GM23338 (cell line): ENCODE measurements at regions not wholly inside any gene's neighbourhood (a gene's known extent, or its start where the extent isn't known, plus 50 kb on each side); places are given as distances from the start of the nearest gene placed in this dataset.

Experiments
- ATAC-seq: fragments of 200-7000 bp; cut with Tn5 transposase; 3 replicates; pipeline ENCODE4 v1.9.1; 2020
- DNase-seq: peaks from one replicate; pipeline ENCODE4 v3.0.0-alpha.2; 2015; ENCODE audit warnings: low spot score
- H2AFZ ChIP-seq: fragments of 200-600 bp; sonication (generic); 2 replicates; pipeline ENCODE4 v1.8.0; 2016; ENCODE audit warnings: antibody characterized with exemption, mild to moderate bottlenecking, moderate library complexity
- H3F3A ChIP-seq: fragments of 200-600 bp; sonication (generic); replicated peaks from 2 replicates; pipeline ENCODE4 v1.8.0; 2017; ENCODE audit warnings: antibody characterized with exemption, mixed run types, low read depth
- H3K27ac ChIP-seq: fragments of 200-600 bp; sonication (generic); 2 replicates; pipeline ENCODE4 v1.6.1; 2016; ENCODE audit warnings: low read depth
- H3K27me3 ChIP-seq: fragments of 200-600 bp; sonication (generic); 2 replicates; pipeline ENCODE4 v1.8.0; 2016; ENCODE audit warnings: mild to moderate bottlenecking, mixed run types, moderate library complexity; ENCODE audit not compliant: insufficient read depth
- H3K36me3 ChIP-seq: fragments of 200-600 bp; sonication (generic); 2 replicates; pipeline ENCODE4 v1.8.0; 2016; ENCODE audit warnings: mild to moderate bottlenecking; ENCODE audit not compliant: insufficient read depth
- H3K4me1 ChIP-seq: fragments of 200-600 bp; sonication (generic); 2 replicates; pipeline ENCODE4 v1.8.0; 2016; ENCODE audit warnings: mild to moderate bottlenecking, moderate library complexity; ENCODE audit not compliant: insufficient read depth
- H3K4me2 ChIP-seq: fragments of 200-600 bp; sonication (generic); 2 replicates; pipeline ENCODE4 v1.7.1; 2017; ENCODE audit warnings: mixed run types
- H3K4me3 ChIP-seq: fragments of 200-600 bp; sonication (generic); 2 replicates; pipeline ENCODE4 v1.6.1; 2016; ENCODE audit warnings: mixed run types
- H3K79me2 ChIP-seq: fragments of 200-600 bp; sonication (generic); replicated peaks from 2 replicates; pipeline ENCODE4 v1.8.0; 2017; ENCODE audit warnings: mild to moderate bottlenecking; ENCODE audit not compliant: insufficient read depth
- H3K9me2 ChIP-seq: fragments of 200-600 bp; sonication (generic); 2 replicates; pipeline ENCODE4 v1.8.0; 2017; ENCODE audit not compliant: insufficient read depth
- H4K20me1 ChIP-seq: fragments of 200-600 bp; sonication (generic); replicated peaks from 2 replicates; pipeline ENCODE4 v1.8.0; 2017; ENCODE audit warnings: mild to moderate bottlenecking; ENCODE audit not compliant: insufficient read depth
- H3K27ac Mint-ChIP-seq: 2 replicates; pipeline ENCODE4 v1.8.0; 2020; ENCODE audit warnings: inconsistent platforms, mild to moderate bottlenecking, moderate library complexity, mixed read lengths
- H3K27me3 Mint-ChIP-seq: 3 replicates; pipeline ENCODE4 v1.8.0; 2022; ENCODE audit warnings: low read depth, mild to moderate bottlenecking, moderate library complexity, mixed read lengths, inconsistent platforms; ENCODE audit not compliant: insufficient read depth, poor library complexity
- H3K36me3 Mint-ChIP-seq: 3 replicates; pipeline ENCODE4 v1.8.0; 2021; ENCODE audit warnings: low read depth, mild to moderate bottlenecking, inconsistent platforms, moderate library complexity, mixed read lengths
- H3K4me1 Mint-ChIP-seq: 3 replicates; pipeline ENCODE4 v1.8.0; 2020; ENCODE audit warnings: mild to moderate bottlenecking, inconsistent platforms, mixed read lengths
- H3K4me3 Mint-ChIP-seq: 3 replicates; pipeline ENCODE4 v1.8.0; 2021; ENCODE audit warnings: moderate library complexity, mild to moderate bottlenecking, inconsistent platforms, mixed read lengths
- H3K9me3 Mint-ChIP-seq: 3 replicates; pipeline ENCODE4 v1.8.0; 2020; ENCODE audit warnings: moderate library complexity, mild to moderate bottlenecking, inconsistent platforms, mixed read lengths
- CREB1 ChIP-seq: fragments of 250-450 bp; sonication (Bioruptor Pico); IDR thresholded peaks from 2 replicates; pipeline ENCODE4 v1.5.0; 2020; ENCODE audit warnings: low read depth, mild to moderate bottlenecking, moderate library complexity
- EZH2 ChIP-seq: fragments of 200-600 bp; sonication (generic); IDR thresholded peaks from one replicate; pipeline ENCODE4 v1.8.0; 2017; ENCODE audit warnings: antibody characterized with exemption, mild to moderate bottlenecking, low read depth; ENCODE audit not compliant: unreplicated experiment
- EZH2phosphoT487 ChIP-seq: fragments of 200-600 bp; sonication (generic); IDR thresholded peaks from one replicate; pipeline ENCODE4 v1.8.1; 2018; ENCODE audit warnings: antibody characterized with exemption; ENCODE audit not compliant: unreplicated experiment
- JUNB ChIP-seq: IDR thresholded peaks from one replicate; pipeline ENCODE4 v1.6.1; 2016; ENCODE audit warnings: antibody characterized with exemption; ENCODE audit not compliant: unreplicated experiment
- NANOG ChIP-seq: IDR thresholded peaks from 2 replicates; pipeline ENCODE4 v1.6.1; 2016; ENCODE audit warnings: antibody characterized with exemption, borderline replicate concordance
- POLR2AphosphoS5 ChIP-seq: IDR thresholded peaks from 2 replicates; pipeline ENCODE4 v1.6.1; 2016; ENCODE audit warnings: antibody characterized with exemption, low read depth
- STAT1 ChIP-seq: IDR thresholded peaks from one replicate; pipeline ENCODE4 v1.6.1; 2016; ENCODE audit warnings: antibody characterized with exemption; ENCODE audit not compliant: unreplicated experiment
- ZNF114 ChIP-seq: fragments of 250-450 bp; sonication (Bioruptor Pico); IDR thresholded peaks from 2 replicates; pipeline ENCODE4 v1.5.0; 2020; ENCODE audit warnings: mild to moderate bottlenecking, moderate library complexity
- ZNF331 ChIP-seq: fragments of 250-450 bp; sonication (Bioruptor Pico); IDR thresholded peaks from 2 replicates; pipeline ENCODE4 v1.5.0; 2020; ENCODE audit warnings: low read depth, mild to moderate bottlenecking, moderate library complexity
- TF ChIP-seq, protein P1 (sequence below): fragments of 250-450 bp; sonication (Bioruptor Pico); IDR thresholded peaks from 2 replicates; pipeline ENCODE4 v1.5.0; 2020; ENCODE audit warnings: mild to moderate bottlenecking, moderate library complexity
- TF ChIP-seq, protein P2 (sequence below), 2 experiments: fragments of 200-600 bp in 1 of 2; sonication (generic) in 1 of 2; conservative IDR thresholded peaks; 2 replicates each; pipeline versions ENCODE4 v1.5.1 to v1.6.1; 2016 to 2017; ENCODE audit warnings: antibody characterized with exemption in 2 of 2, low read depth in 2 of 2, mild to moderate bottlenecking in 2 of 2, moderate library complexity in 1 of 2
- TF ChIP-seq, protein P3 (sequence below): IDR thresholded peaks from one replicate; pipeline ENCODE4 v1.6.1; 2018; ENCODE audit warnings: antibody characterized with exemption; ENCODE audit not compliant: unreplicated experiment
- TF ChIP-seq, protein P4 (sequence below): IDR thresholded peaks from 2 replicates; pipeline ENCODE4 v1.6.1; 2016; ENCODE audit warnings: antibody characterized with exemption

DNA sequence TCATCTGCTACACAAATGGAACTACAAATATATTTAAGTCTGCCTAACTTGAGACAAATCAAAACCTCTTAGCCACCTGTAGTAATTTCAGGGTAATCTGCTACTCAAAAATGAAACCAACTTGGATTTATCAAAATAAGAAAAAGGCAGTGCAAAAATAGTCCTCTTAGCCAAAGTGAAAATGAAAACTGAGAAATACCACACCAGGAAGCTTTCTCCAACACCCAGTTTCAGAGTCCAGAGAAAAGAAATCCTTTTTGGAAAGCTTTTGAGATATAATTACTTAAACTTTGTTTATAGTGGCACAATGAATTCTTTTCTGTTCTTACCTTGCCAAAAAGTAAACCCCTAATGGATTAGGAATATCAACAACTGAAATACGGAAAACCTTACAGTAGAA, 990.4 kb downstream of the EFNA5 start:
- no peak overlapping the region for H3K27ac Mint-ChIP-seq
- no peak for ATAC-seq

More for the DNA sequence above, 990.4 kb downstream of the EFNA5 start:
- no peak for TF ChIP-seq JUNB
- TF ChIP-seq, protein P1, sequence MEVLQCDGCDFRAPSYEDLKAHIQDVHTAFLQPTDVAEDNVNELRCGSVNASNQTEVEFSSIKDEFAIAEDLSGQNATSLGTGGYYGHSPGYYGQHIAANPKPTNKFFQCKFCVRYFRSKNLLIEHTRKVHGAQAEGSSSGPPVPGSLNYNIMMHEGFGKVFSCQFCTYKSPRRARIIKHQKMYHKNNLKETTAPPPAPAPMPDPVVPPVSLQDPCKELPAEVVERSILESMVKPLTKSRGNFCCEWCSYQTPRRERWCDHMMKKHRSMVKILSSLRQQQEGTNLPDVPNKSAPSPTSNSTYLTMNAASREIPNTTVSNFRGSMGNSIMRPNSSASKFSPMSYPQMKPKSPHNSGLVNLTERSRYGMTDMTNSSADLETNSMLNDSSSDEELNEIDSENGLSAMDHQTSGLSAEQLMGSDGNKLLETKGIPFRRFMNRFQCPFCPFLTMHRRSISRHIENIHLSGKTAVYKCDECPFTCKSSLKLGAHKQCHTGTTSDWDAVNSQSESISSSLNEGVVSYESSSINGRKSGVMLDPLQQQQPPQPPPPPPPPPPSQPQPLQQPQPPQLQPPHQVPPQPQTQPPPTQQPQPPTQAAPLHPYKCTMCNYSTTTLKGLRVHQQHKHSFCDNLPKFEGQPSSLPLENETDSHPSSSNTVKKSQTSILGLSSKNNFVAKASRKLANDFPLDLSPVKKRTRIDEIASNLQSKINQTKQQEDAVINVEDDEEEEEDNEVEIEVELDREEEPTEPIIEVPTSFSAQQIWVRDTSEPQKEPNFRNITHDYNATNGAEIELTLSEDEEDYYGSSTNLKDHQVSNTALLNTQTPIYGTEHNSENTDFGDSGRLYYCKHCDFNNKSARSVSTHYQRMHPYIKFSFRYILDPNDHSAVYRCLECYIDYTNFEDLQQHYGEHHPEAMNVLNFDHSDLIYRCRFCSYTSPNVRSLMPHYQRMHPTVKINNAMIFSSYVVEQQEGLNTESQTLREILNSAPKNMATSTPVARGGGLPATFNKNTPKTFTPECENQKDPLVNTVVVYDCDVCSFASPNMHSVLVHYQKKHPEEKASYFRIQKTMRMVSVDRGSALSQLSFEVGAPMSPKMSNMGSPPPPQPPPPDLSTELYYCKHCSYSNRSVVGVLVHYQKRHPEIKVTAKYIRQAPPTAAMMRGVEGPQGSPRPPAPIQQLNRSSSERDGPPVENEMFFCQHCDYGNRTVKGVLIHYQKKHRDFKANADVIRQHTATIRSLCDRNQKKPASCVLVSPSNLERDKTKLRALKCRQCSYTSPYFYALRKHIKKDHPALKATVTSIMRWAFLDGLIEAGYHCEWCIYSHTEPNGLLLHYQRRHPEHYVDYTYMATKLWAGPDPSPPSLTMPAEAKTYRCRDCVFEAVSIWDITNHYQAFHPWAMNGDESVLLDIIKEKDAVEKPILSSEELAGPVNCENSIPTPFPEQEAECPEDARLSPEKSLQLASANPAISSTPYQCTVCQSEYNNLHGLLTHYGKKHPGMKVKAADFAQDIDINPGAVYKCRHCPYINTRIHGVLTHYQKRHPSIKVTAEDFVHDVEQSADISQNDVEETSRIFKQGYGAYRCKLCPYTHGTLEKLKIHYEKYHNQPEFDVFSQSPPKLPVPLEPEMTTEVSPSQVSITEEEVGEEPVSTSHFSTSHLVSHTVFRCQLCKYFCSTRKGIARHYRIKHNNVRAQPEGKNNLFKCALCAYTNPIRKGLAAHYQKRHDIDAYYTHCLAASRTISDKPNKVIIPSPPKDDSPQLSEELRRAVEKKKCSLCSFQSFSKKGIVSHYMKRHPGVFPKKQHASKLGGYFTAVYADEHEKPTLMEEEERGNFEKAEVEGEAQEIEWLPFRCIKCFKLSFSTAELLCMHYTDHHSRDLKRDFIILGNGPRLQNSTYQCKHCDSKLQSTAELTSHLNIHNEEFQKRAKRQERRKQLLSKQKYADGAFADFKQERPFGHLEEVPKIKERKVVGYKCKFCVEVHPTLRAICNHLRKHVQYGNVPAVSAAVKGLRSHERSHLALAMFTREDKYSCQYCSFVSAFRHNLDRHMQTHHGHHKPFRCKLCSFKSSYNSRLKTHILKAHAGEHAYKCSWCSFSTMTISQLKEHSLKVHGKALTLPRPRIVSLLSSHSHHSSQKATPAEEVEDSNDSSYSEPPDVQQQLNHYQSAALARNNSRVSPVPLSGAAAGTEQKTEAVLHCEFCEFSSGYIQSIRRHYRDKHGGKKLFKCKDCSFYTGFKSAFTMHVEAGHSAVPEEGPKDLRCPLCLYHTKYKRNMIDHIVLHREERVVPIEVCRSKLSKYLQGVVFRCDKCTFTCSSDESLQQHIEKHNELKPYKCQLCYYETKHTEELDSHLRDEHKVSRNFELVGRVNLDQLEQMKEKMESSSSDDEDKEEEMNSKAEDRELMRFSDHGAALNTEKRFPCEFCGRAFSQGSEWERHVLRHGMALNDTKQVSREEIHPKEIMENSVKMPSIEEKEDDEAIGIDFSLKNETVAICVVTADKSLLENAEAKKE (CRISPR knock-in tag), result no peak
- TF ChIP-seq, protein P2, sequence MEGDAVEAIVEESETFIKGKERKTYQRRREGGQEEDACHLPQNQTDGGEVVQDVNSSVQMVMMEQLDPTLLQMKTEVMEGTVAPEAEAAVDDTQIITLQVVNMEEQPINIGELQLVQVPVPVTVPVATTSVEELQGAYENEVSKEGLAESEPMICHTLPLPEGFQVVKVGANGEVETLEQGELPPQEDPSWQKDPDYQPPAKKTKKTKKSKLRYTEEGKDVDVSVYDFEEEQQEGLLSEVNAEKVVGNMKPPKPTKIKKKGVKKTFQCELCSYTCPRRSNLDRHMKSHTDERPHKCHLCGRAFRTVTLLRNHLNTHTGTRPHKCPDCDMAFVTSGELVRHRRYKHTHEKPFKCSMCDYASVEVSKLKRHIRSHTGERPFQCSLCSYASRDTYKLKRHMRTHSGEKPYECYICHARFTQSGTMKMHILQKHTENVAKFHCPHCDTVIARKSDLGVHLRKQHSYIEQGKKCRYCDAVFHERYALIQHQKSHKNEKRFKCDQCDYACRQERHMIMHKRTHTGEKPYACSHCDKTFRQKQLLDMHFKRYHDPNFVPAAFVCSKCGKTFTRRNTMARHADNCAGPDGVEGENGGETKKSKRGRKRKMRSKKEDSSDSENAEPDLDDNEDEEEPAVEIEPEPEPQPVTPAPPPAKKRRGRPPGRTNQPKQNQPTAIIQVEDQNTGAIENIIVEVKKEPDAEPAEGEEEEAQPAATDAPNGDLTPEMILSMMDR (conservative IDR thresholded peaks at IDR 0.05; ENCODE audit: low read depth in 2 of 2), result no peak
- no peak for TF ChIP-seq POLR2AphosphoS5
- TF ChIP-seq STAT1, result no peak
- no peak for TF ChIP-seq ZNF331
- no peak for TF ChIP-seq EZH2
- TF ChIP-seq, protein P3, sequence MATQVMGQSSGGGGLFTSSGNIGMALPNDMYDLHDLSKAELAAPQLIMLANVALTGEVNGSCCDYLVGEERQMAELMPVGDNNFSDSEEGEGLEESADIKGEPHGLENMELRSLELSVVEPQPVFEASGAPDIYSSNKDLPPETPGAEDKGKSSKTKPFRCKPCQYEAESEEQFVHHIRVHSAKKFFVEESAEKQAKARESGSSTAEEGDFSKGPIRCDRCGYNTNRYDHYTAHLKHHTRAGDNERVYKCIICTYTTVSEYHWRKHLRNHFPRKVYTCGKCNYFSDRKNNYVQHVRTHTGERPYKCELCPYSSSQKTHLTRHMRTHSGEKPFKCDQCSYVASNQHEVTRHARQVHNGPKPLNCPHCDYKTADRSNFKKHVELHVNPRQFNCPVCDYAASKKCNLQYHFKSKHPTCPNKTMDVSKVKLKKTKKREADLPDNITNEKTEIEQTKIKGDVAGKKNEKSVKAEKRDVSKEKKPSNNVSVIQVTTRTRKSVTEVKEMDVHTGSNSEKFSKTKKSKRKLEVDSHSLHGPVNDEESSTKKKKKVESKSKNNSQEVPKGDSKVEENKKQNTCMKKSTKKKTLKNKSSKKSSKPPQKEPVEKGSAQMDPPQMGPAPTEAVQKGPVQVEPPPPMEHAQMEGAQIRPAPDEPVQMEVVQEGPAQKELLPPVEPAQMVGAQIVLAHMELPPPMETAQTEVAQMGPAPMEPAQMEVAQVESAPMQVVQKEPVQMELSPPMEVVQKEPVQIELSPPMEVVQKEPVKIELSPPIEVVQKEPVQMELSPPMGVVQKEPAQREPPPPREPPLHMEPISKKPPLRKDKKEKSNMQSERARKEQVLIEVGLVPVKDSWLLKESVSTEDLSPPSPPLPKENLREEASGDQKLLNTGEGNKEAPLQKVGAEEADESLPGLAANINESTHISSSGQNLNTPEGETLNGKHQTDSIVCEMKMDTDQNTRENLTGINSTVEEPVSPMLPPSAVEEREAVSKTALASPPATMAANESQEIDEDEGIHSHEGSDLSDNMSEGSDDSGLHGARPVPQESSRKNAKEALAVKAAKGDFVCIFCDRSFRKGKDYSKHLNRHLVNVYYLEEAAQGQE, result no peak
- TF ChIP-seq CREB1 (CRISPR knock-in tag), result no peak
- no peak for TF ChIP-seq NANOG
- TF ChIP-seq EZH2phosphoT487, result no peak
- TF ChIP-seq, protein P4, sequence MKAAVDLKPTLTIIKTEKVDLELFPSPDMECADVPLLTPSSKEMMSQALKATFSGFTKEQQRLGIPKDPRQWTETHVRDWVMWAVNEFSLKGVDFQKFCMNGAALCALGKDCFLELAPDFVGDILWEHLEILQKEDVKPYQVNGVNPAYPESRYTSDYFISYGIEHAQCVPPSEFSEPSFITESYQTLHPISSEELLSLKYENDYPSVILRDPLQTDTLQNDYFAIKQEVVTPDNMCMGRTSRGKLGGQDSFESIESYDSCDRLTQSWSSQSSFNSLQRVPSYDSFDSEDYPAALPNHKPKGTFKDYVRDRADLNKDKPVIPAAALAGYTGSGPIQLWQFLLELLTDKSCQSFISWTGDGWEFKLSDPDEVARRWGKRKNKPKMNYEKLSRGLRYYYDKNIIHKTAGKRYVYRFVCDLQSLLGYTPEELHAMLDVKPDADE, result no peak
- no peak for TF ChIP-seq ZNF114
- H3K27me3 Mint-ChIP-seq, result peaks cover 2% of the 10 kb centered on the region
- no peaks in the 10 kb centered on the region for H3K9me2 ChIP-seq
- H2AFZ ChIP-seq, result no peak overlapping the region
- no peaks in the 10 kb centered on the region; the same call in 2 of the 3 replicates for H3K9me3 Mint-ChIP-seq
- no peak for DNase-seq
- H3K36me3 ChIP-seq, result no peaks in the 10 kb centered on the region
- no peak overlapping the region for H3K4me3 Mint-ChIP-seq
- H3K4me3 ChIP-seq, result no peak overlapping the region
- no peaks in the 10 kb centered on the region for H3K79me2 ChIP-seq
- no peak overlapping the region for H3K4me2 ChIP-seq
- H4K20me1 ChIP-seq, result no peaks in the 10 kb centered on the region
- no peaks in the 10 kb centered on the region for H3K36me3 Mint-ChIP-seq
- H3K27ac ChIP-seq, result no peak overlapping the region
- H3K27me3 ChIP-seq, result no peaks in the 10 kb centered on the region
- H3F3A ChIP-seq, result no peaks in the 10 kb centered on the region
- H3K4me1 Mint-ChIP-seq, result no peaks in the 10 kb centered on the region
- no peaks in the 10 kb centered on the region for H3K4me1 ChIP-seq
